Suprapubic skin (tissue), 4 donors: ENCODE measurements at regions not wholly inside any gene's neighbourhood (a gene's known extent, or its start where the extent isn't known, plus 50 kb on each side); places are given as distances from the start of the nearest gene placed in this dataset.

Source experiments
- EP300 ChIP-seq: sonication (generic); formaldehyde crosslinking; IDR thresholded peaks from one replicate; pipeline ENCODE4 v1.6.1; 2017; ENCODE audit warnings: antibody characterized with exemption
- POLR2A ChIP-seq, 2 donors: fragments of 450-650 bp; IDR thresholded peaks; one replicate each; pipeline ENCODE4 v1.6.1; 2017; ENCODE audit warnings: antibody characterized with exemption in 2 of 2, mild to moderate bottlenecking in 2 of 2, moderate library complexity in 2 of 2
- POLR2AphosphoS5 ChIP-seq, 3 donors: sonication (generic); formaldehyde crosslinking; IDR thresholded peaks; one replicate each; pipeline ENCODE4 v1.6.1; 2017; ENCODE audit warnings: antibody characterized with exemption in 3 of 3
- TF ChIP-seq, protein P1 (sequence below), 2 donors: fragments of 200-600 bp in 1 of 2; fragments of 450-650 bp in 1 of 2; sonication (generic) in 1 of 2; IDR thresholded peaks; one replicate each; pipeline ENCODE4 v1.5.1; 2016 to 2019; ENCODE audit warnings: antibody characterized with exemption in 2 of 2, mild to moderate bottlenecking in 1 of 2, moderate library complexity in 1 of 2

DNA sequence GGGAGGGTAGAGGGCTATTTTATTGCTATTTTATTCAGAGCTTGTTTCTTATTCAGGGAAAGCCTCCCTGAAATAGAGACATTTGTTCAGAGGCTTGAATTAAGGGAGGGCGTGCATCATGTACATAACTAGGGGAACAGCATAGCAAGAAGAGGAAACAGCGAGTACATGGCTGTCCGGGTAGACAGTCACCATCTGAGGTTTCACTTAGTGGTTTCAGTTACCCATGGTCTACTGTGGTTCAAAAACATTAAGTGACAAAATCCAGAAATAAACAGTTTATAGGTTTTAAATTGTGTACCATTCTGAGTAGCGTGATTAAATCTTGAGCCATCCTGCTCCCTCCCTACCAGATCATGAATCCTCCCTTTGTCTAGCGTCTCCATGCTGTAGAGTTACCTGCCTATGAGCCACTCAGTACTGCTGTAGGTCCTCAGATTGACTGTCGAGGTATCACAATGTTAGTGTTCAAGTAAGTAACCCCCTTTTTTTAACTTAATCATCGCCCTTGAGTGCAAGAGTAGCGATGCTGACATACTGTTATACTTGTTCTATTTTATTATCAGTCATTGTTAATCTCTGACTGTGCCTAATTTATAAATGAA lies 791.5 kb downstream of the TFAP2A start:
- TF ChIP-seq POLR2AphosphoS5 (IDR thresholded peaks at IDR 0.05) (no peak), POLR2A (IDR thresholded peaks at IDR 0.05) (no peak), EP300 (no peak)
- TF ChIP-seq, protein P1, sequence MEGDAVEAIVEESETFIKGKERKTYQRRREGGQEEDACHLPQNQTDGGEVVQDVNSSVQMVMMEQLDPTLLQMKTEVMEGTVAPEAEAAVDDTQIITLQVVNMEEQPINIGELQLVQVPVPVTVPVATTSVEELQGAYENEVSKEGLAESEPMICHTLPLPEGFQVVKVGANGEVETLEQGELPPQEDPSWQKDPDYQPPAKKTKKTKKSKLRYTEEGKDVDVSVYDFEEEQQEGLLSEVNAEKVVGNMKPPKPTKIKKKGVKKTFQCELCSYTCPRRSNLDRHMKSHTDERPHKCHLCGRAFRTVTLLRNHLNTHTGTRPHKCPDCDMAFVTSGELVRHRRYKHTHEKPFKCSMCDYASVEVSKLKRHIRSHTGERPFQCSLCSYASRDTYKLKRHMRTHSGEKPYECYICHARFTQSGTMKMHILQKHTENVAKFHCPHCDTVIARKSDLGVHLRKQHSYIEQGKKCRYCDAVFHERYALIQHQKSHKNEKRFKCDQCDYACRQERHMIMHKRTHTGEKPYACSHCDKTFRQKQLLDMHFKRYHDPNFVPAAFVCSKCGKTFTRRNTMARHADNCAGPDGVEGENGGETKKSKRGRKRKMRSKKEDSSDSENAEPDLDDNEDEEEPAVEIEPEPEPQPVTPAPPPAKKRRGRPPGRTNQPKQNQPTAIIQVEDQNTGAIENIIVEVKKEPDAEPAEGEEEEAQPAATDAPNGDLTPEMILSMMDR (IDR thresholded peaks at IDR 0.05), result no peak
